Osteoblast (primary cell): ENCODE measurements at regions not wholly inside any gene's neighbourhood (a gene's known extent, or its start where the extent isn't known, plus 50 kb on each side); places are given as distances from the start of the nearest gene placed in this dataset.

Experiments used
- DNase-seq: peaks from one replicate; pipeline ENCODE4 v3.0.0; 2011; ENCODE audit warnings: low spot score, mixed read lengths; ENCODE audit not compliant: insufficient read length; ENCODE audit errors: missing footprints
- H2AFZ ChIP-seq: 2 replicates; pipeline ENCODE4 v1.6.0; 2011; ENCODE audit warnings: mild to moderate bottlenecking, low read length
- H3K27ac ChIP-seq: 2 replicates; pipeline ENCODE4 v1.5.1; 2011; ENCODE audit warnings: mild to moderate bottlenecking, low read depth, low read length, moderate library complexity
- H3K27me3 ChIP-seq: 2 replicates; pipeline ENCODE4 v1.6.0; 2012; ENCODE audit warnings: mild to moderate bottlenecking, control low read depth, inconsistent platforms, low read length, moderate library complexity; ENCODE audit not compliant: insufficient read depth
- H3K36me3 ChIP-seq: 2 replicates; pipeline ENCODE4 v1.5.1; 2011; ENCODE audit warnings: mild to moderate bottlenecking, low read length, control low read depth, moderate library complexity; ENCODE audit not compliant: insufficient read depth
- H3K4me1 ChIP-seq: 2 replicates; pipeline ENCODE4 v1.5.1; 2011; ENCODE audit warnings: mild to moderate bottlenecking, low read length, control low read depth, moderate library complexity; ENCODE audit not compliant: insufficient read depth
- H3K4me2 ChIP-seq: 2 replicates; pipeline ENCODE4 v1.6.0; 2011; ENCODE audit warnings: mild to moderate bottlenecking, low read length; ENCODE audit not compliant: insufficient read depth
- H3K4me3 ChIP-seq: fragments of 200-600 bp; sonication (generic); 3 replicates; pipeline ENCODE4 v1.5.1; 2012; ENCODE audit warnings: mild to moderate bottlenecking, low read length, inconsistent platforms; ENCODE audit not compliant: insufficient read depth
- H3K79me2 ChIP-seq: 2 replicates; pipeline ENCODE4 v1.6.0; 2012; ENCODE audit warnings: mild to moderate bottlenecking, low read length, control low read depth, inconsistent platforms; ENCODE audit not compliant: insufficient read depth
- H3K9me3 ChIP-seq: 2 replicates; pipeline ENCODE4 v1.5.1; 2011; ENCODE audit warnings: low read depth, low read length, control low read depth
- H4K20me1 ChIP-seq: 2 replicates; pipeline ENCODE4 v1.6.0; 2012; ENCODE audit warnings: mild to moderate bottlenecking, low read length, control low read depth; ENCODE audit not compliant: insufficient read depth
- CTCF ChIP-seq: IDR thresholded peaks from 2 replicates; pipeline ENCODE4 v1.5.1; 2011; ENCODE audit warnings: mild to moderate bottlenecking, low read depth, low read length, moderate library complexity; ENCODE audit errors: extremely low read depth

- no peak for DNase-seq
- no peak overlapping the region for H3K27ac ChIP-seq
- H3K9me3 ChIP-seq = no peaks in the 10 kb centered on the region
- no peak overlapping the region for H3K4me2 ChIP-seq
- no peaks in the 10 kb centered on the region for H3K36me3 ChIP-seq
- no peak overlapping the region for H3K4me3 ChIP-seq
- no peaks in the 10 kb centered on the region for H4K20me1 ChIP-seq
- peaks cover under 1% of the 10 kb centered on the region for H3K4me1 ChIP-seq
- no peak for TF ChIP-seq CTCF
- H3K79me2 ChIP-seq = no peaks in the 10 kb centered on the region
- H2AFZ ChIP-seq = no peak overlapping the region
- peaks cover 95% of the 10 kb centered on the region for H3K27me3 ChIP-seq
Measured at GRCh38 chr1:147078606-147079399, 93.5 kb downstream of the PRKAB2 start.

- Histone ChIP-seq H3K9me3 (no peaks in the 10 kb centered on the region), H2AFZ (no peak overlapping the region), H4K20me1 (no peaks in the 10 kb centered on the region), H3K36me3 (no peaks in the 10 kb centered on the region), H3K4me1 (no peaks in the 10 kb centered on the region), H3K79me2 (no peaks in the 10 kb centered on the region), H3K27me3 (peaks cover 95% of the 10 kb centered on the region), H3K4me2 (no peak overlapping the region), H3K4me3 (no peak overlapping the region), H3K27ac (no peak overlapping the region)
- DNase-seq = no peak
- TF ChIP-seq CTCF = no peak
Measured at GRCh38 chr1:147077936-147078605, 94.2 kb downstream of the PRKAB2 start.

GRCh38 chr1:147077523-147077922 lies 94.7 kb downstream of the PRKAB2 start:
- Histone ChIP-seq H3K27ac (no peak overlapping the region), H3K4me2 (no peak overlapping the region), H4K20me1 (no peaks in the 10 kb centered on the region), H3K4me3 (no peak overlapping the region), H3K36me3 (no peaks in the 10 kb centered on the region), H3K27me3 (peaks cover 95% of the 10 kb centered on the region), H3K9me3 (no peaks in the 10 kb centered on the region), H2AFZ (no peak overlapping the region), H3K79me2 (no peaks in the 10 kb centered on the region), H3K4me1 (no peaks in the 10 kb centered on the region)
- DNase-seq = no peak
- no peak for TF ChIP-seq CTCF

GRCh38 chr1:147077081-147077480 lies 95.2 kb downstream of the PRKAB2 start:
- DNase-seq = no peak
- H3K36me3 ChIP-seq = no peaks in the 10 kb centered on the region
- no peak for TF ChIP-seq CTCF
- H2AFZ ChIP-seq = no peak overlapping the region
- H3K27ac ChIP-seq = no peak overlapping the region
- H3K4me1 ChIP-seq = no peaks in the 10 kb centered on the region
- H3K9me3 ChIP-seq = no peaks in the 10 kb centered on the region
- H3K4me2 ChIP-seq = no peak overlapping the region
- no peaks in the 10 kb centered on the region for H4K20me1 ChIP-seq
- peaks cover 95% of the 10 kb centered on the region for H3K27me3 ChIP-seq
- H3K79me2 ChIP-seq = no peaks in the 10 kb centered on the region
- H3K4me3 ChIP-seq = no peak overlapping the region
